ENCODE measurements at regions not wholly inside any gene's neighbourhood (a gene's known extent, or its start where the extent isn't known, plus 50 kb on each side); places are given as distances from the start of the nearest gene placed in this dataset.

DNA sequence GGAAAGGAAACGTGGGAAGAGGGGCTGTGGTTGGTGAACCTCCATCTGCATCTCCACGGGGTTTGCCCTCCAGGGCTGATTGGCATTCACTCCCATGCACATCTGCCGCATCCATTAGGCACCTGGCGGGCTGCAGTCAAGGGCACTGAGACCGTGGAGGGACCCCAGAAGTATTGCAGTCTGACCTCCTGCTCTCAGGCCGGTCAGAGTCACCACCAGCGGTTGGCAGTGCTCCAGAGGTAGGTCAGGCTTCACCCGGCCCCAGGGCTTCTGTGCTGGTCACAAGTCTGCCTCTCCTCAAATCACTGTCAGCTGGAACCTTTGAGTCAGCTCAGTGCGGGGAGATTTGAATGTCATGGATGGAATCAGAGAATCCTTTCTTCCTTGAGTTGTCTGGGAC lies 132.3 kb downstream of the PAPOLA start:
- TF ChIP-seq POLR2A (IDR thresholded peaks at IDR 0.05) (no peak), POLR2AphosphoS5 (IDR thresholded peaks at IDR 0.05) (no peak)
- TF ChIP-seq, protein P1, sequence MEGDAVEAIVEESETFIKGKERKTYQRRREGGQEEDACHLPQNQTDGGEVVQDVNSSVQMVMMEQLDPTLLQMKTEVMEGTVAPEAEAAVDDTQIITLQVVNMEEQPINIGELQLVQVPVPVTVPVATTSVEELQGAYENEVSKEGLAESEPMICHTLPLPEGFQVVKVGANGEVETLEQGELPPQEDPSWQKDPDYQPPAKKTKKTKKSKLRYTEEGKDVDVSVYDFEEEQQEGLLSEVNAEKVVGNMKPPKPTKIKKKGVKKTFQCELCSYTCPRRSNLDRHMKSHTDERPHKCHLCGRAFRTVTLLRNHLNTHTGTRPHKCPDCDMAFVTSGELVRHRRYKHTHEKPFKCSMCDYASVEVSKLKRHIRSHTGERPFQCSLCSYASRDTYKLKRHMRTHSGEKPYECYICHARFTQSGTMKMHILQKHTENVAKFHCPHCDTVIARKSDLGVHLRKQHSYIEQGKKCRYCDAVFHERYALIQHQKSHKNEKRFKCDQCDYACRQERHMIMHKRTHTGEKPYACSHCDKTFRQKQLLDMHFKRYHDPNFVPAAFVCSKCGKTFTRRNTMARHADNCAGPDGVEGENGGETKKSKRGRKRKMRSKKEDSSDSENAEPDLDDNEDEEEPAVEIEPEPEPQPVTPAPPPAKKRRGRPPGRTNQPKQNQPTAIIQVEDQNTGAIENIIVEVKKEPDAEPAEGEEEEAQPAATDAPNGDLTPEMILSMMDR (IDR thresholded peaks at IDR 0.05): no peak

Data from upper lobe of left lung (tissue), 4 donors.